ENCODE measurements at regions not wholly inside any gene's neighbourhood (a gene's known extent, or its start where the extent isn't known, plus 50 kb on each side); places are given as distances from the start of the nearest gene placed in this dataset.

- 86 to 90% (median 88%) methylated on average over 4 of the region's 4 CpGs for WGBS, 5 donors
- TF ChIP-seq EP300 (IDR thresholded peaks at IDR 0.05) (no peak), POLR2AphosphoS5 (IDR thresholded peaks at IDR 0.05) (no peak), POLR2A (IDR thresholded peaks at IDR 0.05) (no peak), CTCF (IDR thresholded peaks at IDR 0.05) (no peak)
- intact Hi-C loops (cut with DNase I; ENCODE audit: low total_unique reads): no loop called here
- H3K4me3 ChIP-seq: no peak overlapping the region
- no peak overlapping the region for H3K27ac ChIP-seq
- H3K36me3 ChIP-seq: no peaks in the 10 kb centered on the region
- H3K4me1 ChIP-seq: no peaks in the 10 kb centered on the region
- no peak for DNase-seq
- no peaks in the 10 kb centered on the region for H3K27me3 ChIP-seq
- H3K9me3 ChIP-seq: no peaks in the 10 kb centered on the region
These were observed 260.0 kb downstream of the FAT3 start for GRCh38 chr11:92484570-92484969.

DNA sequence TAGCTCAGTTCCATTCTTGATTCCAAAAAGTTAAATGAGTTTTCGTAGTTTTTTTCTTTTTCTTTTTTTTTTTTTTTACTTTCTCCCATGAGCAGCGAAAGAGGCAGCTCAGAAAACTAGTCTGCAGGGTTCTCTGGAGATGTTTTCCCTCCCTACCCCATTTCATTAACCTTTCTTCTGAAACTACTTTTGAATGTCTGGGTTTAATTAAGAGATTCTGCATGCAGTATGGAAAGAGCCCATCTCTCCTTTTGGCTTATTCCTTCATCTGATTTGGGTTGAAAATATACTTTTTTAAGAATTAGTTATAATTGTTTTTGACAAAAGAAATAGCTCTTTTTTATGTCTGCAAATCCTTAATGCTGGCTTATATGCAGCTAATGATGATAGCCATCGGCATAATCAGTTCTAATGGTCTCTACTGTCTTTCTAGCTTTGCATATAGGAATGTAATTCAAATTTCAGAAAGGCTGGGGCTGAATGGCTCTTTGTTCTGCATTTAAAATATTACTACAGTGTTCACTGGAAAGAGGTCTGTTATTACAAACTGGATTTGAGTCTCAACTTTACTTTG, 265.3 kb downstream of the FAT3 start:
- H3K27me3 ChIP-seq: no peaks in the 10 kb centered on the region
- H3K4me3 ChIP-seq: no peak overlapping the region
- H3K27ac ChIP-seq: no peak overlapping the region
- DNase-seq: no peak
- no peaks in the 10 kb centered on the region for H3K9me3 ChIP-seq
- intact Hi-C loops (cut with DNase I; ENCODE audit: low total_unique reads): no loop called here
- 75 to 88% (median 80%) methylated on average over 3 of the region's 3 CpGs for WGBS, 5 donors
- H3K4me1 ChIP-seq: no peaks in the 10 kb centered on the region
- no peak for TF ChIP-seq CTCF (IDR thresholded peaks at IDR 0.05)
- TF ChIP-seq POLR2AphosphoS5 (IDR thresholded peaks at IDR 0.05): no peak
- TF ChIP-seq POLR2A (IDR thresholded peaks at IDR 0.05): no peak
- TF ChIP-seq EP300 (IDR thresholded peaks at IDR 0.05): no peak
- no peaks in the 10 kb centered on the region for H3K36me3 ChIP-seq

DNA sequence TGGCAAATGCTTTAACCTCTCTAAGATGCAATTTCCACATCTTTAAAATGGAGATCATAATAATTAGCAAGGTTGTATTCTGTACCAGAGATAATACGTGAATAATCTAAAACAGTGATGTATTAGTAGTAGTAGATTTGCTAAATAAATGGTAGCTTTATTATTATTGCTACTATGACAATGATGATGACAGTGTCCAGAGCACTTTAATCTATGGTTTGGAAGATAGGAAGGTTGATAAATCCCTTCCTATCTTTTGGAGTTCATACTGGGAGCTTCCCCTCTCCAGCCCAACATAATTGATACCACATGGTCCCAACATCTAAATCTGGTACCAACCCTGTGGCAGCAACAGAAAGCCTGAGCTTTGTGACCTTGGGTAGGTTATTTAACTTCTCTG, 267.8 kb downstream of the FAT3 start:
- Histone ChIP-seq H3K27me3 (no peaks in the 10 kb centered on the region), H3K4me1 (no peaks in the 10 kb centered on the region), H3K9me3 (no peaks in the 10 kb centered on the region), H3K27ac (no peak overlapping the region), H3K36me3 (no peaks in the 10 kb centered on the region), H3K4me3 (no peak overlapping the region)
- 85 to 96% (median 91%) methylated on average over 1 of the region's 1 CpG for WGBS, 5 donors
- TF ChIP-seq POLR2A (IDR thresholded peaks at IDR 0.05) (no peak), EP300 (IDR thresholded peaks at IDR 0.05) (no peak), POLR2AphosphoS5 (IDR thresholded peaks at IDR 0.05) (no peak), CTCF (IDR thresholded peaks at IDR 0.05) (no peak)
- DNase-seq: no peak
- intact Hi-C loops (cut with DNase I; ENCODE audit: low total_unique reads): no loop called here

- no peak for DNase-seq
- no peak overlapping the region for H3K4me3 ChIP-seq
These were observed 270.6 kb downstream of the FAT3 start for GRCh38 chr11:92495107-92495793.

More at GRCh38 chr11:92495107-92495793, 270.6 kb downstream of the FAT3 start:
- Histone ChIP-seq H3K4me1 (no peaks in the 10 kb centered on the region), H3K27ac (no peak overlapping the region), H3K9me3 (no peaks in the 10 kb centered on the region), H3K27me3 (no peaks in the 10 kb centered on the region), H3K36me3 (no peaks in the 10 kb centered on the region)
- intact Hi-C loops (cut with DNase I; ENCODE audit: low total_unique reads): no loop called here
- WGBS, 5 donors: 47 to 57% (median 52%) methylated on average over 3 of the region's 3 CpGs
- no peak for TF ChIP-seq POLR2A (IDR thresholded peaks at IDR 0.05)
- no peak for TF ChIP-seq CTCF (IDR thresholded peaks at IDR 0.05)
- no peak for TF ChIP-seq EP300 (IDR thresholded peaks at IDR 0.05)
- TF ChIP-seq POLR2AphosphoS5 (IDR thresholded peaks at IDR 0.05): no peak

Data from stomach (tissue), 8 donors.